Astrocyte of the spinal cord (primary cell): ENCODE measurements at regions not wholly inside any gene's neighbourhood (a gene's known extent, or its start where the extent isn't known, plus 50 kb on each side); places are given as distances from the start of the nearest gene placed in this dataset.

ENCODE experiments used
- DNase-seq: peaks from one replicate; pipeline ENCODE4 v3.0.0; 2011; ENCODE audit warnings: low read depth, low spot score
- H3K4me3 ChIP-seq: 2 replicates; pipeline ENCODE4 v1.5.1; 2011; ENCODE audit warnings: low read depth, mild to moderate bottlenecking, low read length, moderate library complexity
- CTCF ChIP-seq: IDR thresholded peaks from 2 replicates; pipeline ENCODE4 v1.5.1; 2012; ENCODE audit warnings: low read depth, mild to moderate bottlenecking, low read length, inconsistent platforms
- in situ Hi-C: cut with HindIII; loops from 2 replicates; pipeline ENCODE4 v1.10.0; 2017; ENCODE audit warnings: low sequenced_read_pairs

DNA sequence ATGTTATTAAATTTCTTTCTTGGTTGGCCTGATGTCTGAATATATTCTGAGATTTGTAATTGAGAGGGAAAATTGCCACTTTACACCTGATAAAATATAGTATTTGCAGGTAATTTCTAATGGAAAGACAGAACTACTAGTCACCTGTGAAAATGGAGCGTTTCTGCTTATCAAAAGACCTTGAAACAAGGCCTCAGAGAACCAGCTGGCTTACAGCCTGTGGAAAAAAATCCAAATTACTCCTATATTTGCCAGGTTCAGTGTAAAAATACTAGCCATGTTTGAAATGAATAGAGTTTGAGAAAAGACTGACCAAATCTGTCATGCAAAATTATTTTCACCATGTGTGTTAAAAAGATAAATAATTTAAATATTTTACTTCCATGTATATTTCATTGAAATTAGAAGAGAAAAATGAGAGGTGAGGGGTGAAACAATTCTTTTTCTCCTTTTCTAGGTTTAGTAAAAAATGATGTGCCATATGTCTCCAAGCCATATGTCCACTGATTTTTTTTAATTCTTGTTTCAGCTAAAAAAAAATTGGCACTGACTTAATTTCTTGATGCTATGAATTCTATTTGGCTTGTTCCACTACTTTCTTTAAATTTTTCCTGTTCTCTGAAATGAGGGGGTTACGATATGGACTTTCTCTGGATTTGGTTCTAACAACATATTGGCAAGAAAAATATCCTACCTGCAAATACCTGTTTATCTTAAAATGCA is 464.9 kb downstream of the GRXCR1 start:
- no peak overlapping the region for H3K4me3 ChIP-seq
- in situ Hi-C loops, result no loop called here
- no peak for TF ChIP-seq CTCF
- DNase-seq, result no peak

DNA sequence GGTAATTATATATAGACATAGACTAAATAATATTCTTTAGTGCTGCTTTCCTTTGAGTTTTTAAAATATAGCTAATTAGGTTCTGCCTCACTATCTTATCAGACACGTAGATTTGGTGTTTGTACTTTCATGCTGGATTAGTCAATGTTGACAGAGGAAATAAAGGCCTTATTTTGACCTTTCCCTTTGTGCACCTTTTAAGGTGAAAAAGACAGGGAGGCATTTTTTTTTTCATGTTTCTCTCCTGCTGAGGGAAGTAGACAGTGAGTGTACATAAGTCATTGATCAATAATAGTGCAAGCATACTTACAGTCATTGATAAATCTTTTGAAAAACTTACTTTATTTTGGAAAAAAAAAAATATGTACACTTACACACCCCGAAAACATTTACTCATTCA is 467.8 kb downstream of the GRXCR1 start:
- TF ChIP-seq CTCF, result no peak
- in situ Hi-C loops, result no loop called here
- no peak overlapping the region for H3K4me3 ChIP-seq
- no peak for DNase-seq

DNA sequence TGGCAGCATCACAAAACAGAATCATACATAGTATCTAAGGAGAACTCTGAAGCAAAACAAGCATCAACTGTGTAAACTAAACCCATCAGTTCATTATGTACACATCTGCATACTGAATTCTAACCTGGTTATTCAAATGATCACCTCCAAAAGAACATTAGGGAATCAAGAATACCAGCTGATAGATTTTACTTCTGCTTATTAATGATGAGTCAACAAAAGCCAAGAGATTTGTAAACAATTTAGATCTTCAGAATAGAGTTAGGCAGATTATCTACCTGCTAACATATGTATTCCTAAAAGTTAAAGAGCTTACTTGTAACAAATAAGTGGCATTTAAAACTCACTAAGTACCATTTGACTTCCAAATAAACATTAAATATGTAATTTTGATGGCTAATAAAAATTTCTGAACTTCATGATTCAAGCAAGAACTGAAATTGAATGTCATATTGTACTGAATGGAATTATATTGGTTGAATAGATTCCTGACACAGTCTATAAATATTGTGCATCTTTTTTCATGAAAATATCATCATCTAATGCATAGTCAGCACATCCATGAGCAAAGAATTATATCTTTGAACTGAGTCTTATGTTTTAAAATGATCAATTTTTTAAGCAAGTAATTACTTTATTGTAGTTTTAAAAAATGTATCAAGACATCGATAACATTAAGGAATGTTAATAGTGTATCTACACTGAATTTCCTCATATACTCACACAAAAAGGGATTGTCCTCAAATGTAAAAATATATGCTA is 470.5 kb downstream of the GRXCR1 start:
- in situ Hi-C loops, result no loop called here
- H3K4me3 ChIP-seq, result no peak overlapping the region
- no peak for TF ChIP-seq CTCF
- DNase-seq, result no peak

DNA sequence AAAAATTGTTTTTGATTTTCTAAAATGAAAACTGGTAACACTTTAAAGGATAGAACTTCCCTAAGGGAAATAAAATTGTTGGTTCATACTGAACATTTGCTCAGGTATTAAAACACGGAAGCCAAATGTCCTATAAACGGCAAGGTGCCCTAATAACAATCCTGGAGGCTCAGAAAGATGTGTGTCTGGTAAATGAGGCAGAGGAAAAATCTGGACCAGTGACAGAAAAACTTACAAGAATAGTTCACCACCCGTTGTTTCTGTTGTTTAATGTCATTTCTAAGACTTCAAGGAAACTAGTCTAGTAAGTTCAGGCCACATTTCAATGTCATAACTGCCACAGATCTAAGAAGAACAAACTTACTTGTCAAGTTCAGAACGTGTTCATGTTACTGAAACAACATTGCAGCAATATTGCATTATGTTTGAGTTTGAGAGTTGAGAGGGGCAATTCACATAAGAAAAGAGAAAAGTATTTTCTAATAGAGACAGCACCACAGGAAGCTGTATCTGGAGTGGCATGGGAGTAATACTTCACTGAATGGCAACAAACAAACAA is 476.6 kb downstream of the GRXCR1 start:
- in situ Hi-C loops, result no loop called here
- no peak overlapping the region for H3K4me3 ChIP-seq
- TF ChIP-seq CTCF, result no peak
- no peak for DNase-seq

DNA sequence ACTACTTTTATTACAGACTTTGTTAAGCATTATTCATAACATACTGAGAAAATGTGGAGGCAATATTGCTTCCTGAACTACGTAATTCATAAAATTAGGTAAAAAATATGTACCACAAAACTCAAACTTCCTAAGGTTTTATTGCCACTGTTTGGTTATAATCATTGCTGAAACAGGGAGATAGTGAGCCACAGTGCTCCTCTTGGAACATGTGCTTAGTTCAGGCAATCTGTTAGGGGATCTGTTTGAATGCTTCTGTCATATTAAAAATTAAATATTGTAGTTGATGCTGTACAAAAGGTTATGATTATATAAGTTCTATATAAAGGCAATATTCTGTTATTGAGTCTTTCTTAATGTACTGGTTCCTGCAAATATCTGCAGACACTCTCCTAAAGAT is 480.7 kb downstream of the GRXCR1 start:
- DNase-seq, result no peak
- in situ Hi-C loops, result no loop called here
- H3K4me3 ChIP-seq, result no peak overlapping the region
- TF ChIP-seq CTCF, result no peak

DNA sequence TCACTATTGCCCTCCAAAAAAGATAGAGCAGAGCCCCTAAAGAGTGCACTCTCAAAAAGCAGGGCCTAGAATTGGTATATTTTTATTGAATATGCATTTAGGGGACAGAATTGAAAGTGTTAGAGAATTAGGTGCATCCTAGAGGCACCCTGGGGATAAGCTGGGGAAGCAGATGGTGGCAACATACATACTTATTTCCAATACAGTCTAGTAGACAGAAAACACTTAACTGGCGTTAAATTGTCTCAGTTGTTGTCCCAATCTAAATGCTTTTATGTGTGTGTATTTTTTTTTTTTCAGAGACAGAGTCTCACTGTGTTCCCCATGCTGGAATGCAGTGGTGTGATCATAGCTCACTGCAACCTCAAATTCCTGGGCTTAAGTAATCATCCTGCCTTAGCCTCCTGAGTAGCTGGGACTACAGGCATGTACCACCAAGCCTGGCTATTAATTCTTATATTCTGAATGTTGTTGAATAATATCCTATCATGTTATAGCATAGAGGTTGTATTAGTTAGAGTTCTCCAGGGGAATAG is 481.8 kb downstream of the GRXCR1 start:
- in situ Hi-C loops, result no loop called here
- DNase-seq, result no peak
- H3K4me3 ChIP-seq, result no peak overlapping the region
- no peak for TF ChIP-seq CTCF
